Stomach (tissue), 8 donors: ENCODE measurements at regions not wholly inside any gene's neighbourhood (a gene's known extent, or its start where the extent isn't known, plus 50 kb on each side); places are given as distances from the start of the nearest gene placed in this dataset.

Experiments used
- DNase-seq, 2 donors: peaks; one replicate each; pipeline versions ENCODE4 v3.0.0 to v3.0.0-alpha.2; 2013 to 2019
- H3K27ac ChIP-seq, 5 donors: fragments of 200-600 bp in 4 of 5; sonication (generic) in 4 of 5; one replicate each; pipeline ENCODE4 v1.5.1; 2013 to 2019; ENCODE audit warnings: mild to moderate bottlenecking in 1 of 5, moderate library complexity in 1 of 5
- H3K27me3 ChIP-seq, 3 donors: fragments of 200-600 bp; sonication (generic); one replicate each; pipeline ENCODE4 v1.5.1; 2017 to 2019; ENCODE audit warnings: mixed run types in 1 of 3
- H3K36me3 ChIP-seq, 4 donors: fragments of 200-600 bp; sonication (generic); 1 replicate in 3 of 4; 2 replicates in 1 of 4; pipeline ENCODE4 v1.5.1; 2016 to 2019
- H3K4me1 ChIP-seq, 4 donors: fragments of 200-600 bp; sonication (generic); one replicate each; pipeline ENCODE4 v1.5.1; 2016 to 2019
- H3K4me3 ChIP-seq, 4 donors: fragments of 200-600 bp; sonication (generic) in 3 of 4; one replicate each; pipeline ENCODE4 v1.5.1; 2016 to 2019; ENCODE audit warnings: mild to moderate bottlenecking in 1 of 4
- H3K9me3 ChIP-seq, 4 donors: fragments of 200-600 bp; sonication (generic); one replicate each; pipeline ENCODE4 v1.5.1; 2016 to 2019
- EP300 ChIP-seq: sonication (generic); formaldehyde crosslinking; IDR thresholded peaks from one replicate; pipeline ENCODE4 v1.6.1; 2017; ENCODE audit warnings: antibody characterized with exemption
- POLR2A ChIP-seq, 4 donors: fragments of 450-650 bp; IDR thresholded peaks; one replicate each; pipeline ENCODE4 v1.6.1; 2016; ENCODE audit warnings: antibody characterized with exemption in 4 of 4, control low read depth in 2 of 4, mild to moderate bottlenecking in 1 of 4, moderate library complexity in 1 of 4
- POLR2AphosphoS5 ChIP-seq, 3 donors: sonication (generic); formaldehyde crosslinking; IDR thresholded peaks; one replicate each; pipeline ENCODE4 v1.6.1; 2016; ENCODE audit warnings: antibody characterized with exemption in 3 of 3
- WGBS, 5 donors: extraction: QIAGEN DNeasy Blood & Tissue Kit in 3 of 5; methylation state at CpG; one replicate each; pipeline versions ENCODE4 v1.1.5 to v1.1.7; 2013 to 2018; 5-methylcytosine and 5-hydroxymethylcytosine counted together
- intact Hi-C: fragments of 100-400 bp; cut with DNase I; formaldehyde crosslinking; loops from one replicate; pipeline ENCODE4 v1.15.1; 2023; ENCODE audit warnings: low total_unique reads
- TF ChIP-seq, protein P1 (sequence below), 7 experiments: fragments of 450-650 bp in 4 of 7; fragments of 200-600 bp in 3 of 7; sonication (generic) in 3 of 7; IDR thresholded peaks; one replicate each; pipeline ENCODE4 v1.5.1; 2016 to 2019; ENCODE audit warnings: antibody characterized with exemption in 7 of 7, control low read depth in 2 of 7, mild to moderate bottlenecking in 1 of 7
- donor health status: healthy with polysubstance abuse.
- donor health status: Bipolar disorder and iron deficiency.
- donor health status: healthy.

GRCh38 chr21:34198231-34199120 lies 125.1 kb downstream of the MRPS6 start:
- no peak for TF ChIP-seq POLR2A (IDR thresholded peaks at IDR 0.05)
- TF ChIP-seq, protein P1, sequence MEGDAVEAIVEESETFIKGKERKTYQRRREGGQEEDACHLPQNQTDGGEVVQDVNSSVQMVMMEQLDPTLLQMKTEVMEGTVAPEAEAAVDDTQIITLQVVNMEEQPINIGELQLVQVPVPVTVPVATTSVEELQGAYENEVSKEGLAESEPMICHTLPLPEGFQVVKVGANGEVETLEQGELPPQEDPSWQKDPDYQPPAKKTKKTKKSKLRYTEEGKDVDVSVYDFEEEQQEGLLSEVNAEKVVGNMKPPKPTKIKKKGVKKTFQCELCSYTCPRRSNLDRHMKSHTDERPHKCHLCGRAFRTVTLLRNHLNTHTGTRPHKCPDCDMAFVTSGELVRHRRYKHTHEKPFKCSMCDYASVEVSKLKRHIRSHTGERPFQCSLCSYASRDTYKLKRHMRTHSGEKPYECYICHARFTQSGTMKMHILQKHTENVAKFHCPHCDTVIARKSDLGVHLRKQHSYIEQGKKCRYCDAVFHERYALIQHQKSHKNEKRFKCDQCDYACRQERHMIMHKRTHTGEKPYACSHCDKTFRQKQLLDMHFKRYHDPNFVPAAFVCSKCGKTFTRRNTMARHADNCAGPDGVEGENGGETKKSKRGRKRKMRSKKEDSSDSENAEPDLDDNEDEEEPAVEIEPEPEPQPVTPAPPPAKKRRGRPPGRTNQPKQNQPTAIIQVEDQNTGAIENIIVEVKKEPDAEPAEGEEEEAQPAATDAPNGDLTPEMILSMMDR (IDR thresholded peaks at IDR 0.05): no peak
- TF ChIP-seq EP300: no peak
- 69 to 82% (median 75%) methylated on average over 16 of the region's 16 CpGs for WGBS, 5 donors

DNA sequence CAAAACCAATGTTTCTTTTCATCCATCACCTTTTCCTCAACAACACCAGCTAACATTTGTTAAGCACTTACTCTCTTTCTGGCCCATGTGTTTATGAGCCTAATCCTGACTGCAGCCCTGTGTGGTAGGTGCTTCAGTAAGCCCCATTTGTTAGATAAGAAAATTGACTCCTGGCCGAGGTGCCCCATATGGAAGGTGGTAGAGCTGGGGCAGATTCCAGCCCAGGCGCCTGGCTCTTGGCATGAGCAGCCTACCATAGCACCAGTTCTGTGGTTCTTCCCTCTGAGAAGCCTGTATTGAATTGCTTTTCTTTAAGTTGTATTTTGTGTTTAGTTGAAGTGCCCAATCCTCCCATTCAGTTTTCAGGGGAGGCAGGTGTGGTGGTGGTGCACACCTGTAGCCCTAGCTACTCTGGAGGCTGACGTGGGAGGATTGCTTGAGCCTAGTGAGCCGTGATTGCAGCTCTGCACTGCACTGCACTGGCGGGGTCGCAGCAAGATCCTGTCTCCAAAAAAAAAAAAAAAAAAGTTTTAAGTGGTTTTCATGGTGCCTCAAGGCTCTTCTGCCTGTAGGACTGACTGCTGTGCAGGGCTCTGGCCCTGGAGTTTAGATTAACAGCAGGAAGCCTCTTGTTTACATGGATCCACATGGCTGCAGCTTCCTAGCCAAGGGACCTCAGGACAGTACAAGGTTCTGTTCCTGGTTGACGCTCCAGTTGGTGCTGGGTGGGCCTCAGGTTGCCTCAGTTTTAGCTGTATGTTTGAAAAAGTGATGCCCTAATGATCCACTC lies 125.9 kb downstream of the MRPS6 start:
- Histone ChIP-seq H3K36me3 (no peaks in the 10 kb centered on the region), H3K4me3 (no peak overlapping the region), H3K27ac (peak overlapping the region in 2 of 5 donors; percentile 40 to 69), H3K4me1 (peaks cover 6 to 57% (median 37%) of the 10 kb centered on the region in 4 donors), H3K9me3 (no peaks in the 10 kb centered on the region), H3K27me3 (no peaks in the 10 kb centered on the region)
- WGBS, 5 donors: 63 to 76% (median 67%) methylated on average over 7 of the region's 7 CpGs
- DNase-seq: no peak
- intact Hi-C loops: no loop called here
- no peak for TF ChIP-seq POLR2A (IDR thresholded peaks at IDR 0.05)
- TF ChIP-seq POLR2AphosphoS5 (IDR thresholded peaks at IDR 0.05): no peak
- TF ChIP-seq, protein P1 (IDR thresholded peaks at IDR 0.05): no peak
- TF ChIP-seq EP300: no peak

More at GRCh38 chr21:34198231-34199120, 125.1 kb downstream of the MRPS6 start:
- intact Hi-C loops: no loop called here
- H3K4me3 ChIP-seq: no peak overlapping the region
- H3K4me1 ChIP-seq: peaks cover 6 to 49% (median 32%) of the 10 kb centered on the region in 4 donors
- H3K9me3 ChIP-seq: no peaks in the 10 kb centered on the region
- H3K27ac ChIP-seq: peak overlapping the region in 2 of 5 donors; percentile 40 to 69
- H3K27me3 ChIP-seq: no peaks in the 10 kb centered on the region
- H3K36me3 ChIP-seq: no peaks in the 10 kb centered on the region
- DNase-seq: no peak

DNA sequence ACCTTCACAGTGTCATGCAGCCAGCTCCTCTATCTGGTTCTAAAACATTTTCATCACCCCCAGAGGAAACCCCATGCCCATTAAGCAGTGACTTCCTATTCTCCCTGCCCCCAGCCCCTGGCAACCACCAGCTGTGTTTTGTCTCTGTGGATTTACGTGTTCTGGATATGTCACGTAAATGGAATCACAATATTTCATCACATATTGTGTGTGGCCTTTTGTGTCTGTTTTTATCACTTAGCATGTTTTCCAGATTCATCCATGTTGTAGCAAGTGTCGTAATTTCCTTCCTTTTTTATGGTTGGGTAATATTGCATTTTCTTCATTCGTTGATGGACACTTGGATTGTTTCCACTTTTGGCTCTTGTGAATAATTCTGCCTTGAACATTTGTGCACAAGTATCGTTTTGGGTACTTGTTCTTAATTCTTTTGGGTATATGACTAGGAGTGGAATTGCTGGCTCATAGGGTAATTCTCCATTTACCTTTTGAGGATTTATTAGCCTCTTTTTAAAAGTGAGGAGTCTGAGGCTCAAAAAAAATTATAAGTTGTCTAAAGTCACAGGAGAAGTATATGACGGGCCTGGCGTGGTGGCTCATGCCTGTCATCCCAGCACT lies 127.0 kb downstream of the MRPS6 start:
- H3K27me3 ChIP-seq: no peaks in the 10 kb centered on the region

DNA sequence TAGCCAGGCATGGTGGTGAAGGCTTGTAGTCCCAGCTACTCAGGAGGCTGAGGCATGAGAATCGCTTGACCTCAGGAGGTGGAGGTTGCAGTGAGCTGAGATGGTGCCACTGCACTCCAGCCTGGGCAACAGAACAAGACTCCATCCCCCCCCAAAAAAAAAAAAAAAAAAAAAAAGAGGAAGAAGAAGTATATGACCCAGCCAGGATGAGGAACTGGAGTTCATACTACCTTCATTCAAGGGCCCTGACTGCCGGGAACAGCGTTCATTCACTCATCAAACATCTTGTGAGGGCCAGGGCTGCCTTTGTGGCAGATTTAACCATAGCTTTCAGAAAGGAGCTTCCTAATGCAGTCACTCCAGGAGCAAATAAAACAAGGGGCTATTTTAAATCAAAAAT lies 127.6 kb downstream of the MRPS6 start:
- H3K36me3 ChIP-seq: no peaks in the 10 kb centered on the region
- peaks cover 6 to 73% (median 48%) of the 10 kb centered on the region in 4 donors for H3K4me1 ChIP-seq
- TF ChIP-seq POLR2A (IDR thresholded peaks at IDR 0.05) (no peak), EP300 (no peak), POLR2AphosphoS5 (IDR thresholded peaks at IDR 0.05) (no peak)
- TF ChIP-seq, protein P1 (IDR thresholded peaks at IDR 0.05): no peak
- intact Hi-C loops: loop anchor here (5.0 kb wide), 1 partner anchor 279 kb away; no protein-coding TSS in a partner anchor
- H3K27me3 ChIP-seq: no peaks in the 10 kb centered on the region
- 76 to 90% (median 82%) methylated on average over 3 of the region's 3 CpGs for WGBS, 5 donors
- no peak for DNase-seq
- H3K27ac ChIP-seq: peak overlapping the region in 4 of 5 donors; percentile 69 to 84 (median 72)
- peak overlapping the region in 2 of 4 donors; percentile 38 to 49 for H3K4me3 ChIP-seq
- H3K9me3 ChIP-seq: no peaks in the 10 kb centered on the region

More for the DNA sequence above, 127.0 kb downstream of the MRPS6 start:
- no peak for TF ChIP-seq EP300
- peak in 2 of 3 donors; percentile 28 to 72 for TF ChIP-seq POLR2AphosphoS5 (IDR thresholded peaks at IDR 0.05)
- no peak for DNase-seq
- WGBS, 5 donors: 79 to 90% (median 84%) methylated on average over 7 of the region's 7 CpGs
- Histone ChIP-seq H3K36me3 (no peaks in the 10 kb centered on the region), H3K9me3 (no peaks in the 10 kb centered on the region), H3K4me1 (peaks cover 6 to 68% (median 43%) of the 10 kb centered on the region in 4 donors), H3K4me3 (no peak overlapping the region), H3K27ac (peak overlapping the region in 3 of 5 donors; percentile 69 to 84 (median 72))
- intact Hi-C loops: loop anchor here (5.0 kb wide), 1 partner anchor 278 kb away; no protein-coding TSS in a partner anchor
